Activated B cell treated with CpG ODN at 0.5 μM for 24 hours (primary cell): ENCODE measurements at regions not wholly inside any gene's neighbourhood (a gene's known extent, or its start where the extent isn't known, plus 50 kb on each side); places are given as distances from the start of the nearest gene placed in this dataset.

Experiments used
- ATAC-seq: fragments of 200-7000 bp; cut with Tn5 transposase; one replicate; pipeline ENCODE4 v1.10.0; 2021; ENCODE audit warnings: low read depth, mild to moderate bottlenecking, moderate library complexity
- CTCF ChIA-PET: fragments of 350-600 bp; sonication (Branson Sonifier 250); formaldehyde crosslinking; loops from one replicate; lab custom pipeline; 2021; ENCODE audit warnings: antibody characterized with exemption; lab: Charles Lee
- POLR2A ChIA-PET: fragments of 350-600 bp; sonication (Branson Sonifier 250); formaldehyde crosslinking; loops from one replicate; lab custom pipeline; 2021; ENCODE audit warnings: antibody characterized with exemption; lab: Charles Lee
- DNase-seq: peaks from one replicate; pipeline ENCODE4 v3.0.0; 2022
- H3K27ac Mint-ChIP-seq: one replicate; pipeline ENCODE4 v1.8.0; 2020; ENCODE audit warnings: mixed read lengths
- H3K27me3 Mint-ChIP-seq: one replicate; pipeline ENCODE4 v1.8.0; 2021; ENCODE audit warnings: mixed read lengths
- H3K36me3 Mint-ChIP-seq: one replicate; pipeline ENCODE4 v1.8.0; 2021; ENCODE audit warnings: low read depth, mixed read lengths
- H3K4me1 Mint-ChIP-seq: one replicate; pipeline ENCODE4 v1.8.0; 2021; ENCODE audit warnings: mixed read lengths
- H3K4me3 Mint-ChIP-seq: one replicate; pipeline ENCODE4 v1.8.0; 2020; ENCODE audit warnings: mild to moderate bottlenecking, mixed read lengths
- H3K9me3 Mint-ChIP-seq: one replicate; pipeline ENCODE4 v1.8.0; 2020; ENCODE audit warnings: mixed read lengths
- intact Hi-C: fragments of 100-400 bp; cut with micrococcal nuclease; formaldehyde crosslinking; loops from one replicate; pipeline ENCODE4 v1.15.1; 2024
- TF ChIP-seq, protein P1 (sequence below): fragments of 200-600 bp; IDR thresholded peaks from one replicate; pipeline ENCODE4 v1.8.0; 2022; ENCODE audit warnings: antibody characterized with exemption, mild to moderate bottlenecking

DNA sequence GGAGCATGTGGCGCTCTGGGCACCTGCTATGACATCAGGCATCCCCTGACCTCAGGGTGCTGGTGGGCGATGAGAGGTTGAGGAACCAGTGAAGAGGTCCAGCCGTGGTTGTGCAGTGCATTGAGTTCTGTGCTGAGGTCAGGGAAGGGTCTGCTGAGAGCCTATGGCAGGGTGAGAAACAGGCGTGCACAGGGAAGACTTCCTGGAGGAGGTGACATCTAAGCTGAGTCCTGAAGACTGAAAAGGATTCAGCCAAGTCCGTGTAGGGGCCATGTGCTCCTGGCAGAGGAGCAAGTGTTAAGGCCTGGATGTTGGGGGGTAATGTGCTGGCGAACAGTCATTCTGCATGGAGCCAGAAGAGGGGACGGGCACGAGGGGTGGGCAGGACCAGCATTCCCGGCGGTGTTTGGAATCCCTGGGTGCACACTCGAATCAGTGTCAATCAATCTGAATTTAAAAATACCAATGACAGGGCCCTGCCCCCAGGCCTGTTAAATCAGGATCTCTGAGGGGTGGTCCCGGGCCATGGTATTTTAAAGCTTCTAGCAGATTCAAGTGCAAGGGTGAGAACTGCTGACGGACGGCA is 65.8 kb upstream of the CIBAR2 start:
- intact Hi-C loops: no loop called here
- ChIA-PET CTCF (no interaction called here), POLR2A (no interaction called here)
- Mint-ChIP-seq H3K27ac (no peak overlapping the region), H3K4me1 (no peaks in the 10 kb centered on the region), H3K36me3 (no peaks in the 10 kb centered on the region), H3K4me3 (no peak overlapping the region), H3K9me3 (no peaks in the 10 kb centered on the region), H3K27me3 (peaks cover 45% of the 10 kb centered on the region)
- DNase-seq (no peak), ATAC-seq (no peak)
- TF ChIP-seq, protein P1, sequence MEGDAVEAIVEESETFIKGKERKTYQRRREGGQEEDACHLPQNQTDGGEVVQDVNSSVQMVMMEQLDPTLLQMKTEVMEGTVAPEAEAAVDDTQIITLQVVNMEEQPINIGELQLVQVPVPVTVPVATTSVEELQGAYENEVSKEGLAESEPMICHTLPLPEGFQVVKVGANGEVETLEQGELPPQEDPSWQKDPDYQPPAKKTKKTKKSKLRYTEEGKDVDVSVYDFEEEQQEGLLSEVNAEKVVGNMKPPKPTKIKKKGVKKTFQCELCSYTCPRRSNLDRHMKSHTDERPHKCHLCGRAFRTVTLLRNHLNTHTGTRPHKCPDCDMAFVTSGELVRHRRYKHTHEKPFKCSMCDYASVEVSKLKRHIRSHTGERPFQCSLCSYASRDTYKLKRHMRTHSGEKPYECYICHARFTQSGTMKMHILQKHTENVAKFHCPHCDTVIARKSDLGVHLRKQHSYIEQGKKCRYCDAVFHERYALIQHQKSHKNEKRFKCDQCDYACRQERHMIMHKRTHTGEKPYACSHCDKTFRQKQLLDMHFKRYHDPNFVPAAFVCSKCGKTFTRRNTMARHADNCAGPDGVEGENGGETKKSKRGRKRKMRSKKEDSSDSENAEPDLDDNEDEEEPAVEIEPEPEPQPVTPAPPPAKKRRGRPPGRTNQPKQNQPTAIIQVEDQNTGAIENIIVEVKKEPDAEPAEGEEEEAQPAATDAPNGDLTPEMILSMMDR: no peak

DNA sequence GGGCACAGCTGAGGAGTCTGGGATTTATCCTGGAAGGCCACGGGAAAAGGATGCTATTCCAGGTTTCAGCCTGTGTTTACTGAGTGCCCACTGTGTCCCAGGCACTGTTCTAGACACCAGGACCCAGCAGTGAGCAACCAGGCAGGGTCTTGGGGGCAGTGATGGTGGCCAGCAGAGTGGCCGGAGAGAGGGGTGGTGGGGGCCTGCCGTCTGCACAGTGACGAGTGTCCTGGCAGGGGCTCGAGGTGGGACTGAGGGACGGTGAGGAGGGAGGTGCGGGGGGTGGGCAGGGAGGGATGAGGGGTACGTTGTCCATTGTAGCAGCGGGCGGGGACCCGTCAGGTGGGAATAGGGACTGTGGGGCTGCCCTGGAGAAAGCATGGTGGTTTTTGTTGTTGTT is 66.3 kb upstream of the CIBAR2 start:
- Mint-ChIP-seq H3K36me3 (no peaks in the 10 kb centered on the region), H3K27ac (no peak overlapping the region), H3K4me3 (no peak overlapping the region), H3K4me1 (no peaks in the 10 kb centered on the region), H3K9me3 (no peaks in the 10 kb centered on the region), H3K27me3 (peaks cover 41% of the 10 kb centered on the region)
- ATAC-seq (no peak), DNase-seq (no peak)
- ChIA-PET CTCF (no interaction called here), POLR2A (no interaction called here)
- intact Hi-C loops: no loop called here
- TF ChIP-seq, protein P1: no peak

DNA sequence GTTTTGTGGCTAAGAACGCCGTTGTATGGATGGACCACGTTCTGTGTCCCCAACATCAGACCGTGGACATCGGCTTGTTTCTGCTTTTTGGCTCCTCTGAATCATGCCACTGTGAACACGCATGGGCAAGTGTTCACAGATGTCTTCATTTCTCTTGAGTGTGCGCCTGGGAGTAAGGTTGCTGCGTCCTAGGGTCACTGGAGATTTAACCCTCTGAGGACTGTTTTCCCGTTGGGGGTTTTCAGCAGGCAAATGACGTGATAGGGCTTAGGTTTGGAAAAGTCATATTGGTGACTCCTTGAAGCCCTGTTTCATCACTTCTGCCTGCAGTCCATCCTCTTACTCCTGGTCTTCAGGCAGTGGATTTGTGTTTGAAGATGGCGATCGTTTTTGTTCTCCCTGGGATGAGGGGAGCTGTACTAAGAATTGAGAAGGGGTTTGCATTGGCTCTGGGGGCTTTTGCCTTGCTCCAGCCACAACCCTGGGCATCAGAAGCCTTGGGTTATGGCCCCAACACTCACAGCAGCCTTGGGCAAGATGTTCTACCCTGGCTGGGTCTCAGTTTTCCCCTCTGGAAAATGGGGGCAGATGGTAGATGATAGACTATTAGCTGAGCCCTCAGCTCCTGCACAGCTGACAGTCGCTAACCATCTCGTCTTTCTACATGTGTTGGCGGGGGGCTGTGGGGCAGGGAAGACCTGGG is 67.2 kb upstream of the CIBAR2 start:
- H3K4me3 Mint-ChIP-seq: no peak overlapping the region
- H3K9me3 Mint-ChIP-seq: peaks cover 5% of the 10 kb centered on the region
- H3K27me3 Mint-ChIP-seq: peaks cover 36% of the 10 kb centered on the region
- intact Hi-C loops: no loop called here
- no peaks in the 10 kb centered on the region for H3K4me1 Mint-ChIP-seq
- DNase-seq: no peak
- no peak overlapping the region for H3K27ac Mint-ChIP-seq
- ATAC-seq: no peak
- TF ChIP-seq, protein P1: no peak
- POLR2A ChIA-PET: no interaction called here
- CTCF ChIA-PET: no interaction called here
- H3K36me3 Mint-ChIP-seq: no peaks in the 10 kb centered on the region

DNA sequence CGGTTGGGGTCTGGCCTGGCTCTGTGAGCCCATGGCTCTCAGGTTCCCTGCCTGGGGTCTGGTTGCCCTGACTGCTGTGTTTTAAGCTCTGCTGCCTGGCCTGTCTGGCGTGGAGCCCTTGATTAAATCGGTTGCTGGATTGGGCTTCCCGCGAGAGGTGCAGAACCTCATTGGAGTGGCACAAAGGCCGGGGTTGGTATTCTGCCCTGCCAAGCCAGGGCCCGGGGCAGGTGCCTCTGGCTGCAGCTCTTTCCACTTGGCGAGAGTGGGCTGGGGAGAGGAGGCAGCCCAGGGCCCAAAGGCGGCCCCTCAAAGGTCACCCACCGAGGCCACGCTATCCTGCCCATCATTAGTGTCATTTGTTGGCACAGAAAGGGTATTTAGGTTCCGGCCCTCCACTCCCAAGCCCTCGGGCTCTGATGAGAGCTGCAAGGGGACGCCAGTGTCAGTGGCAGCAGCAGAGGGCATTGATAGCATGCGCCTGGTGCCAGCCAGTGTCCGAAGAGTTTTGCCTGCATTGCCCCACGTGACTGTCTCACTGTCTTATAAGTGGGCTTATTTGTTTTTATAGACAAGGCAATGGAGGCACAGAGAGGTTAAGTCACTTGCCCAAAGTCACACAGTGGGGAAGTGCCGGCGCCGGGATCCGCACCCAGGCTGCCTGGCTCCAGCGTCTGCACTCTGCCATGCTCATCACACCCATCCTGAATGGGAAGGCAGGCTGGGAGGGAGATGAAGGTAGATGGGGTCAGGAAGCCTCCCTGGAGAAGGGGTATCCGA is 68.0 kb upstream of the CIBAR2 start:
- CTCF ChIA-PET: no interaction called here
- Mint-ChIP-seq H3K27ac (no peak overlapping the region), H3K9me3 (peaks cover 10% of the 10 kb centered on the region), H3K4me1 (no peaks in the 10 kb centered on the region), H3K36me3 (peaks cover 1% of the 10 kb centered on the region), H3K4me3 (no peak overlapping the region), H3K27me3 (peaks cover 34% of the 10 kb centered on the region)
- intact Hi-C loops: no loop called here
- POLR2A ChIA-PET: no interaction called here
- DNase-seq (no peak), ATAC-seq (no peak)
- TF ChIP-seq, protein P1: no peak
